Lower lobe of right lung (tissue), 2 donors: ENCODE measurements at regions not wholly inside any gene's neighbourhood (a gene's known extent, or its start where the extent isn't known, plus 50 kb on each side); places are given as distances from the start of the nearest gene placed in this dataset.

Source experiments
- ATAC-seq, 2 donors: fragments of 200-7000 bp; cut with Tn5 transposase; one replicate each; pipeline ENCODE4 v1.9.1; 2020 to 2022; ENCODE audit warnings: mild to moderate bottlenecking in 2 of 2, moderate library complexity in 2 of 2
- DNase-seq: peaks from one replicate; pipeline ENCODE4 v3.0.0-alpha.2; 2020
- H3K27ac ChIP-seq: fragments of 200-600 bp; one replicate; pipeline ENCODE4 v1.8.0; 2022
- H3K27me3 ChIP-seq: fragments of 200-600 bp; one replicate; pipeline ENCODE4 v1.8.0; 2022; ENCODE audit warnings: low read depth
- H3K36me3 ChIP-seq: fragments of 200-600 bp; one replicate; pipeline ENCODE4 v1.8.0; 2022; ENCODE audit warnings: mild to moderate bottlenecking
- H3K4me1 ChIP-seq: fragments of 200-600 bp; one replicate; pipeline ENCODE4 v1.8.0; 2022
- H3K4me3 ChIP-seq: fragments of 200-600 bp; one replicate; pipeline ENCODE4 v1.8.0; 2022; ENCODE audit warnings: mild to moderate bottlenecking
- H3K9me3 ChIP-seq: fragments of 200-600 bp; one replicate; pipeline ENCODE4 v1.8.0; 2022
- CTCF ChIP-seq: fragments of 200-600 bp; IDR thresholded peaks from one replicate; pipeline ENCODE4 v1.8.0; 2022; ENCODE audit warnings: antibody characterized with exemption, mild to moderate bottlenecking
- intact Hi-C: fragments of 100-400 bp; cut with DNase I; formaldehyde crosslinking; loops from one replicate; pipeline ENCODE4 v1.11.0; 2022
- donor health status: DM: no; HTN: yes; CAD: no; lungs with severe emphysema.

GRCh38 chrX:5194806-5195205 is 1033.9 kb downstream of the NLGN4X start:
- Histone ChIP-seq H3K36me3 (no peaks in the 10 kb centered on the region), H3K4me1 (no peaks in the 10 kb centered on the region), H3K9me3 (no peaks in the 10 kb centered on the region), H3K27me3 (no peaks in the 10 kb centered on the region), H3K4me3 (no peak overlapping the region), H3K27ac (no peak overlapping the region)
- no peak for DNase-seq
- intact Hi-C loops, result no loop called here
- TF ChIP-seq CTCF, result no peak
- ATAC-seq, result no peak

GRCh38 chrX:5180135-5180741 is 1048.4 kb downstream of the NLGN4X start:
- no peak for DNase-seq
- no peak for TF ChIP-seq CTCF

GRCh38 chrX:5176766-5177165 is 1051.9 kb downstream of the NLGN4X start:
- no peaks in the 10 kb centered on the region for H3K27me3 ChIP-seq
- no peak for TF ChIP-seq CTCF
- DNase-seq (no peak), ATAC-seq (no peak)
- H3K4me3 ChIP-seq, result no peak overlapping the region
- H3K4me1 ChIP-seq, result no peaks in the 10 kb centered on the region
- no peak overlapping the region for H3K27ac ChIP-seq
- no peaks in the 10 kb centered on the region for H3K36me3 ChIP-seq
- no peaks in the 10 kb centered on the region for H3K9me3 ChIP-seq
- intact Hi-C loops, result no loop called here

More at GRCh38 chrX:5180135-5180741, 1048.4 kb downstream of the NLGN4X start:
- Histone ChIP-seq H3K27me3 (no peaks in the 10 kb centered on the region), H3K27ac (no peak overlapping the region), H3K4me1 (no peaks in the 10 kb centered on the region), H3K36me3 (no peaks in the 10 kb centered on the region), H3K9me3 (no peaks in the 10 kb centered on the region), H3K4me3 (no peak overlapping the region)
- intact Hi-C loops, result no loop called here
- ATAC-seq, result no peak

- DNase-seq, result no peak
- Histone ChIP-seq H3K27me3 (no peaks in the 10 kb centered on the region), H3K36me3 (no peaks in the 10 kb centered on the region), H3K27ac (no peak overlapping the region), H3K4me3 (no peak overlapping the region), H3K9me3 (no peaks in the 10 kb centered on the region), H3K4me1 (no peaks in the 10 kb centered on the region)
- ATAC-seq, result no peak
- TF ChIP-seq CTCF, result no peak
- intact Hi-C loops, result no loop called here
Observed at GRCh38 chrX:5163663-5164062, 1065.0 kb downstream of the NLGN4X start.

- intact Hi-C loops, result no loop called here
- no peaks in the 10 kb centered on the region for H3K9me3 ChIP-seq
- TF ChIP-seq CTCF, result no peak
- DNase-seq (no peak), ATAC-seq (no peak)
- H3K4me3 ChIP-seq, result no peak overlapping the region
- H3K27ac ChIP-seq, result no peak overlapping the region
- no peaks in the 10 kb centered on the region for H3K36me3 ChIP-seq
- H3K4me1 ChIP-seq, result no peaks in the 10 kb centered on the region
- H3K27me3 ChIP-seq, result no peaks in the 10 kb centered on the region
Observed at GRCh38 chrX:5155301-5155700, 1073.4 kb downstream of the NLGN4X start.

- Histone ChIP-seq H3K4me3 (no peak overlapping the region), H3K27ac (no peak overlapping the region), H3K36me3 (no peaks in the 10 kb centered on the region), H3K4me1 (no peaks in the 10 kb centered on the region), H3K9me3 (no peaks in the 10 kb centered on the region), H3K27me3 (no peaks in the 10 kb centered on the region)
- intact Hi-C loops, result no loop called here
- DNase-seq (no peak), ATAC-seq (no peak)
- TF ChIP-seq CTCF, result no peak
Observed at GRCh38 chrX:5145957-5146356, 1082.7 kb downstream of the NLGN4X start.
